BJ (cell line): ENCODE measurements at regions not wholly inside any gene's neighbourhood (a gene's known extent, or its start where the extent isn't known, plus 50 kb on each side); places are given as distances from the start of the nearest gene placed in this dataset.

Experiments
- CTCF ChIA-PET: fragments of 350-600 bp; formaldehyde crosslinking; extraction: SDS; loops from one replicate; lab custom pipeline; 2021; ENCODE audit warnings: antibody characterized with exemption, inconsistent platforms; lab: Yijun Ruan, JAX
- POLR2A ChIA-PET: fragments of 300-600 bp; sonication (Branson Sonifier 250); formaldehyde crosslinking; extraction: SDS; loops from one replicate; lab custom pipeline; 2021; ENCODE audit warnings: antibody characterized with exemption; lab: Charles Lee
- DNase-seq: peaks from one replicate; pipeline ENCODE4 v3.0.0-alpha.2; 2011; ENCODE audit warnings: low read depth
- H3K27me3 ChIP-seq: 2 replicates; pipeline ENCODE4 v1.6.0; 2011; ENCODE audit warnings: low read length; ENCODE audit not compliant: control insufficient read depth, insufficient read depth
- H3K36me3 ChIP-seq: 2 replicates; pipeline ENCODE4 v1.5.1; 2011; ENCODE audit warnings: low read length; ENCODE audit not compliant: control insufficient read depth, insufficient read depth
- H3K4me3 ChIP-seq: 2 replicates; pipeline ENCODE4 v1.5.1; 2011; ENCODE audit warnings: low read depth, mild to moderate bottlenecking, control low read depth, low read length
- CTCF ChIP-seq: IDR thresholded peaks from 2 replicates; pipeline ENCODE4 v1.5.1; 2011; ENCODE audit warnings: low read depth, mild to moderate bottlenecking, control low read depth, inconsistent platforms, low read length, moderate library complexity; ENCODE audit not compliant: insufficient read depth

- Histone ChIP-seq H3K36me3 (no peaks in the 10 kb centered on the region), H3K4me3 (no peak overlapping the region), H3K27me3 (peaks cover 6% of the 10 kb centered on the region)
- TF ChIP-seq CTCF, result no peak
- ChIA-PET POLR2A (no interaction called here), CTCF (no interaction called here)
- DNase-seq, result no peak
These were observed 71.9 kb downstream of the NR2F2 start for GRCh38 chr15:96402403-96402802.

- ChIA-PET CTCF (no interaction called here), POLR2A (no interaction called here)
- Histone ChIP-seq H3K27me3 (peaks cover 11% of the 10 kb centered on the region), H3K4me3 (no peak overlapping the region), H3K36me3 (no peaks in the 10 kb centered on the region)
- DNase-seq, result no peak
- no peak for TF ChIP-seq CTCF
These were observed 72.6 kb downstream of the NR2F2 start for GRCh38 chr15:96403071-96403470.

GRCh38 chr15:96403932-96404331 lies 73.4 kb downstream of the NR2F2 start:
- DNase-seq, result no peak
- ChIA-PET POLR2A (no interaction called here), CTCF (interaction anchor here (1.3 kb wide), 1 partner anchor 77 kb away, joined by 3 read pairs; no protein-coding TSS in a partner anchor)
- Histone ChIP-seq H3K4me3 (no peak overlapping the region), H3K27me3 (peaks cover 17% of the 10 kb centered on the region), H3K36me3 (no peaks in the 10 kb centered on the region)
- TF ChIP-seq CTCF, result no peak

- Histone ChIP-seq H3K36me3 (no peaks in the 10 kb centered on the region), H3K4me3 (no peak overlapping the region), H3K27me3 (peaks cover 23% of the 10 kb centered on the region)
- no peak for TF ChIP-seq CTCF
- DNase-seq, result no peak
- POLR2A ChIA-PET, result no interaction called here
- CTCF ChIA-PET, result interaction anchor here (1.3 kb wide), 1 partner anchor 77 kb away, joined by 3 read pairs; no protein-coding TSS in a partner anchor
These were observed 74.1 kb downstream of the NR2F2 start for GRCh38 chr15:96404560-96404959.

GRCh38 chr15:96406291-96406690 lies 75.8 kb downstream of the NR2F2 start:
- Histone ChIP-seq H3K27me3 (peaks cover 36% of the 10 kb centered on the region), H3K4me3 (no peak overlapping the region), H3K36me3 (no peaks in the 10 kb centered on the region)
- no peak for DNase-seq
- POLR2A ChIA-PET, result interaction anchor here (0.6 kb wide), 1 partner anchor 11 kb away, joined by 3 read pairs; no protein-coding TSS in a partner anchor
- TF ChIP-seq CTCF, result no peak
- CTCF ChIA-PET, result interaction anchor here (0.9 kb wide), 1 partner anchor 9 kb away, joined by 3 read pairs; no protein-coding TSS in a partner anchor
